ENCODE measurements at regions not wholly inside any gene's neighbourhood (a gene's known extent, or its start where the extent isn't known, plus 50 kb on each side); places are given as distances from the start of the nearest gene placed in this dataset.

DNA sequence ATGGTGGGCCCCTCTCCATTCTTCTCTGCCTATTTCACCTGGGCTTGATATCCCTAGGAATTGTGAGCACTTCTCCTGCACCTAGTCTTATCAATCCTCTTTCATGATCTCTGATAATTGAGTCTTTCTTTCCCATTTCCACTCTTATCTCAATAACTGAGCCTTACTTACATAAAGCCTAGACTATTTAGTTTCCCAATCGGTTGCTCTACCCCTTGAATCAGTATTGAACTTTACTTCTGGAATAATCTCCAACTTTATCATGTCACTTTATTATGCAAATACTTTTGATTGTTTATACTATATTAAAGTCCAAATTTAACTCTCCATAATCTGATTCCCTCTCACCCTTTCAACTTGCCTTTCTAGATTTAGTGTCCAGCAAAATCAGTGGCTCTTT is 222.7 kb downstream of the SPRY1 start:
- TF ChIP-seq, protein P1, sequence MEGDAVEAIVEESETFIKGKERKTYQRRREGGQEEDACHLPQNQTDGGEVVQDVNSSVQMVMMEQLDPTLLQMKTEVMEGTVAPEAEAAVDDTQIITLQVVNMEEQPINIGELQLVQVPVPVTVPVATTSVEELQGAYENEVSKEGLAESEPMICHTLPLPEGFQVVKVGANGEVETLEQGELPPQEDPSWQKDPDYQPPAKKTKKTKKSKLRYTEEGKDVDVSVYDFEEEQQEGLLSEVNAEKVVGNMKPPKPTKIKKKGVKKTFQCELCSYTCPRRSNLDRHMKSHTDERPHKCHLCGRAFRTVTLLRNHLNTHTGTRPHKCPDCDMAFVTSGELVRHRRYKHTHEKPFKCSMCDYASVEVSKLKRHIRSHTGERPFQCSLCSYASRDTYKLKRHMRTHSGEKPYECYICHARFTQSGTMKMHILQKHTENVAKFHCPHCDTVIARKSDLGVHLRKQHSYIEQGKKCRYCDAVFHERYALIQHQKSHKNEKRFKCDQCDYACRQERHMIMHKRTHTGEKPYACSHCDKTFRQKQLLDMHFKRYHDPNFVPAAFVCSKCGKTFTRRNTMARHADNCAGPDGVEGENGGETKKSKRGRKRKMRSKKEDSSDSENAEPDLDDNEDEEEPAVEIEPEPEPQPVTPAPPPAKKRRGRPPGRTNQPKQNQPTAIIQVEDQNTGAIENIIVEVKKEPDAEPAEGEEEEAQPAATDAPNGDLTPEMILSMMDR (conservative IDR thresholded peaks at IDR 0.05) = no peak
- H3K27ac ChIP-seq = no peak overlapping the region

DNA sequence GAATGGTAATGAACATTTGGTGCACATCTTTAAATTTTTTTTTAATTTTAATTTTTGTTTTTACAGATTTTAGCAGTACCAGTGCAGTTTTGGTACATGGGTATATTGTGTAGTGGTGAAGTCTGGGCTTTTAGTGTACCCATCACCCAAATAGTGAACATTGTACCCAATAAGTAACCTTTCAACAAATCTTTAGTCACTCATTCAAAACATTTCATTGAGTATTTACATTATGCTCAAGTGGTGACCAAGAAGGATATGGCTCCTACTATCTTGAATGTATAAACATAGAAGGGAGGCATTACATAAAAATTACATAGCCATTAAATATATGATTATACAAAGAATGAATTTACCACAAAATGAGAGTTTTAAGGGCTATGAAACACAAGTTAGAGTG is 223.3 kb downstream of the SPRY1 start:
- TF ChIP-seq, protein P1 (conservative IDR thresholded peaks at IDR 0.05) = no peak
- no peak overlapping the region for H3K27ac ChIP-seq

DNA sequence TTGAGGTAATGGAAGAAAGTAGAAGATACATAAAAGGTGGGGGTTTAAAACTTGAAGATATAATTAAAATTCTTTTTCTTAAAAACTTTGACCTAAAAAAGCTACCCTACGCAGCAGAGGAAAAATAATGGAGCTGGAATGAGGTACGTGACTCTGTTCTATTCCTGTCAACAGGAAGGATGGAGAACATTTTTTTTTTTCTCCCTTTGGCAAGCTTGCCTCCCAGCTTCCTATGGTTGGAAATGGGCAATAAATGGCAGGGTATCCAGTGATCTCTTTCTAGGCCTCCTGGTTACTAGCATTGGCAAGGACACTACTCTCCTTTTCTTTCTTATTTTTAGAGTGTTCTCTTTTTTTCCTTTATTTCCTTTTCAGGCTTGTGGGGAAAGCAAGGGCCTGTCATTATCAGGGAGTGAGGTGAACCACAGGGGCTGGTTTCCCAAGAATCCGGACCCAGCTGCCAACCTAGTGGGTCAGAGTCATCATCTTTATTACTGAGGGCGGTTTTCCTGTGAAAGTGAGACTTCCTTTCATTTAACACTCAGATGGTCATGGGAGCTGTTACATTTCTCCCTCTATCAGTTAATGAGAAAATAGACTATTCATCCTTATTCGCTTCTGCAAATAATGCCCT is 224.6 kb downstream of the SPRY1 start:
- no peak overlapping the region for H3K27ac ChIP-seq
- TF ChIP-seq, protein P1 (conservative IDR thresholded peaks at IDR 0.05) = no peak

DNA sequence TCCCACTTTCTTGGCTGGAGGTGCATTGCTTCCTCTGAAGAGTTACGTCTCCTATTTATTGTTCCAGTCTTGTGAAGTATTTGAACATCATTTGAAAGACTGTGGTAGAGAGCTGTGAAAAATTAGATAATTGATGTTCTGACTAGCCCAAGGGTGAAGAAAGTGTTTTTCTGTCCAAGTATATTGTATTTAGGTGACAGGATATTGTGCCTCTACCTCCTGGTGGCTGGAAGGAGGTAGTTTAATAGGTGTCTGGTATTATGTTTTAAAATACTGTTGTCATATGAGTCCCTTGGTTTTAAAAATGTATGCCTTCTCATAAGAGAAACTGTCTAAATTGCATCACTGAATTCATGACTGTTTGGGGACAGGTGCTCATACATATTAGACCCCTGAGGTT is 226.0 kb downstream of the SPRY1 start:
- no peak overlapping the region for H3K27ac ChIP-seq
- TF ChIP-seq, protein P1 (conservative IDR thresholded peaks at IDR 0.05) = no peak

DNA sequence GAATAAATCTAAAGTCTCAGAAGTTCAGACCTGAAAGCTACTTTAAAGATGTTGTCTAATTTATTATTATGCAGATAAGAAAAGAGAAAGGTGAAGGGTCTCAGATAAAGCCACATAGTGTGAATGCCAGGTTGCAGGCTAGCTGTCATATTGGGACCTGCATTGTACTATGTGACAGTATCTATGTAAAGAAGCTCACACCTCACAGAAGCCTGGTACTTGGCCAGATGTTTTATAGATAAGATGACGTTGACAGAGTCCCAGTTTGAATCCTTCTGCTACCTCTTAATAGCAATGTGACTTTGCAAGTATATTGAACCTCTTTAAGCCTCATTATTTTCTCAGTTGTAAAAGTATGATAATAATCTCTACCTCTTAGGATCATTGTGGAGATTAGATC is 227.0 kb downstream of the SPRY1 start:
- TF ChIP-seq, protein P1 (conservative IDR thresholded peaks at IDR 0.05) = no peak
- no peak overlapping the region for H3K27ac ChIP-seq

DNA sequence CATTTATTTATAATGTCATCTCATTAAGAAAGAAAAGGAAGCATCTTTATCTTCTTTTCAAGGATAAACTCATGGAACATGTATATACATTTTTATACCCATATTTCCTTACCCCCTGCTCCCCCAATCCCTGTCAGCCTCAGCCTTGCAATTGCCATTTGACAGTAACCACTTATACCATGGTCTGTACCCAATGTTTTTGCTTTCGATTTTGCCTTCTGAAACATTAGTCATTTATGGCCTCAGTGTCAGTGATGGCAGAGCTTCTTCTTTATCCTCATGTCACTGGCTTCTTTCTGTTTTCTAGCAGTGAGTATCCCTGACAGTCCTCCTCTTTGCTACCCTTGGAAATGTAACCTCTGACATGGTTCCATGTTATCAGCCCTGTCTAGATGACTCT is 228.4 kb downstream of the SPRY1 start:
- no peak overlapping the region for H3K27ac ChIP-seq
- TF ChIP-seq, protein P1 (conservative IDR thresholded peaks at IDR 0.05) = no peak

DNA sequence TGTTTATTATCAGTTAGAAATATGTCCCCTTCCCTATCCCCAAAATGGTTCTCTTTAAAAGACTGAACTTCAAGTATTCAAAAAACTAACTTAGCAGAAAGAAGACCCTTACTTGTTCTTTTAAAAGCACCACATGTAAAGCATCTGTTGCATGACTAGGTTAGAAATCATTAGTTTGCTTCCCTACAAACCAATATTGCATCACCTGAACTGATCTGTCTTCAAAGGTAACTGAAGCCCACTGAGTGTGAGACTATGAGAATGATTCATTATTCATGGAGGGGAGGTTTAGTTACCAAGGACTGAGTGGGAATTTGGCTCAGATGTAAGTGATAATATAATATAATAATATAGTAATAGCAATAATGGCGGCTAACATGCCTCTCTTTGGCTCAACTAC is 231.7 kb downstream of the SPRY1 start:
- no peak overlapping the region for H3K27ac ChIP-seq
- TF ChIP-seq, protein P1 (conservative IDR thresholded peaks at IDR 0.05) = no peak
